SHP77 treated with DMSO at 0.1 percent for 48 hours (cell line): ENCODE measurements at regions not wholly inside any gene's neighbourhood (a gene's known extent, or its start where the extent isn't known, plus 50 kb on each side); places are given as distances from the start of the nearest gene placed in this dataset.

Source experiments
- DNase-seq: peaks from one replicate; lab custom pipeline; 2025; lab: John Stamatoyannopoulos, UW

DNA sequence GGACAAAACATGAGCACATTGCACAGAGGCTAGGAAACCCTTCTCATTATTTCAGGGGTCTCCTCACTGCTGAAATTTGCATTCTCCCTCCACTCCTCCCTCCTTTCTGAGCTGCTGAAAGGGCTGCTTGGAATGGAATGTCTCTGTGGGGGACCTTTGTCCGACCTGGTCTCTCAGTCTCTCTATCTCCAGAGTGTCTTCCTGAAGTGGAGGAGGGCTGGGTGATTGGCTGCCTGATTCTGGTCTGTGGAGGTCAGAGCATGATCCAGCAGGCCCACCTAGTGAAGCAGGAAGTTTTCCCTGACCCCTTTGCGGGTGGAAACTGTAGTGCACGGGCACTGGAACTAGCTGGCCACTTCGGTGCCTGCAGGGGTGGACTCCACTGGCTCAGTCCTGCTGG lies 560.5 kb upstream of the HS6ST1 start:
- no peak for DNase-seq

DNA sequence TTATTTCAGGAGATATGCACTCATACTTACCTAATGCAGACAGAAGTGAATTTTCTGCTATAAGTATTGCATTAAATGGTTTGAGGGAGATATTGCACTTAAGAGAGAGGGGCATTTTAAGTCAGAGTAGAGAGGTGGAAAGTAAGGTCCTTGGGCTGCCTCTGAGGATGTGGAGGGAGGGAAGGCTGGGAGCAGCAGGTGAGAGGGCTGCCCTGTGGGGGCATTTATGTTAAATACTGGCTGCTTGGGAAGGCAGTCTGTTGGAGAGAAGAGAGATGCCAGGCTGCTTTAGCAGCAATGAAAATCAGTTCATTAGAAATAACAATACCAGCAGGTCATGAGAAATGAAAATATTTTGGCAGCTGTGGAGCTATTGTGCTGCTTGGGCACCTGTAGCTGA lies 576.2 kb upstream of the HS6ST1 start:
- DNase-seq, result no peak

DNA sequence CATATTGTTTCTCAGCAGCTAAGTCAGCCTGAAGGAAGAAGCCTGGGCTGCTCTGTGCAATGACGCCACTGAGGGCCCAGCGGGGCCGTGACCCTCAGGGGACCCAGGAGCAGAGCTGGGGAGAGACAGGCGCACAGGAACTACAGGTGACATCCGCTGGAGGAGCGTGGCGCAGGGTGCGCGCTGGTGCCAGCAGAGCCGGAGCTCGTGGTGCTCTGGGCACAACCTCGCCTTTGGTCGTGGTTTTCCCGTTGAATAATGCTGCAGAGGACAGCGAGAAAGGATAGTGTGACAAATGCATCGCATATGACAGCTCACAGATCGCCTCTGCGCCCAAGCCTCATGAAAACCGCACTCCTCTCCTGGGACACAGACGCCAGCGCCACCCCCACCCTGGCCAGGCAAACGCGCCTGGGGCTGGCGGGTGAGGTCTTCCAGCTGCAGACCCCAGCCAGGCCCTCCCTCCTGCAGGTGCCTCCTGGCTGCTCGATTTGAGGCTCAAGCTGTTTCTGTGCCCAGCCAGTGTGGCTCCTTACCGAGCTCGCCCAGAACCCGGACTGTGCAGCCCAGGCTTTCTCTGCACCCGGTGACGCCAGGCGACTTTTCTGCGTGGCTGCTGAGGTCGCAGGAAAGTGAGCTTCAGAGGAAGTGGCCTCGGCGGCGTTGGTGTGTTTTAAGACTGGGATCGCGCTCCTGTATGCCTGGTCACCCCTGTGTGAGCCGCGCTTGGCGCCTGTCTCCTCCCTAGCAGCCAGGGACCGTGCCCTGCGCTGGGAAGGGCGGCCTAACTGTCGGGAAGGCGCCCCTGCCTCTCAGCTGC lies 583.1 kb upstream of the HS6ST1 start:
- DNase-seq, result no peak

- DNase-seq, result no peak
These were observed 585.0 kb upstream of the HS6ST1 start for GRCh38 chr2:128903637-128904036.

- no peak for DNase-seq
These were observed 592.6 kb upstream of the HS6ST1 start for GRCh38 chr2:128911276-128911675.

- no peak for DNase-seq
These were observed 595.7 kb upstream of the HS6ST1 start for GRCh38 chr2:128914320-128914719.

GRCh38 chr2:128921751-128922150 lies 603.1 kb upstream of the HS6ST1 start:
- DNase-seq, result no peak

- no peak for DNase-seq
These were observed 603.5 kb upstream of the HS6ST1 start for GRCh38 chr2:128922154-128922553.

GRCh38 chr2:128925631-128926030 lies 607.0 kb upstream of the HS6ST1 start:
- DNase-seq, result no peak

- DNase-seq, result no peak
These were observed 611.4 kb upstream of the HS6ST1 start for GRCh38 chr2:128930101-128930500.

- no peak for DNase-seq
These were observed 621.7 kb upstream of the HS6ST1 start for GRCh38 chr2:128940378-128940777.

- no peak for DNase-seq
These were observed 623.1 kb upstream of the HS6ST1 start for GRCh38 chr2:128941751-128942150.

GRCh38 chr2:128949360-128949759 lies 630.7 kb upstream of the HS6ST1 start:
- DNase-seq, result no peak

GRCh38 chr2:128950758-128951157 lies 632.1 kb upstream of the HS6ST1 start:
- no peak for DNase-seq

DNA sequence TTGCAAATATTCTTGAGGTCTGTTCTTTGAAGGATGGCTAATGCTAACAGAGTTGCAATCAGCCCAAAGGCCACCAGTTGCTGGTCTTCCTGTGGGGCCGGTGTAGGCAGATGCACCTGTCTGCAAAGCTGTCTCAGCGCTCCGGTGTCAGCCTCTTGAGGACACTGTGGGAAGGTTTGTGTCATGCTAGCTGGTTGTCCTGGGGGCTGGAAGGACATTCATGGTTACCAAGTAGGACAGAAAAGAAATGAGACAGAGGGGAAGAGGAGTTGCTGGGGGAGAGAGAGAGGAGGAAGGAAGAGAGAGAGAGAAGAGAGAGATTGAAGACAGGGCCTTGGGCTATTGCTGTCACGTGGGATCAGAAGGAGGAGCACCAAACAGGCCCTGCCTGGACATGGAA lies 639.6 kb upstream of the HS6ST1 start:
- no peak for DNase-seq

DNA sequence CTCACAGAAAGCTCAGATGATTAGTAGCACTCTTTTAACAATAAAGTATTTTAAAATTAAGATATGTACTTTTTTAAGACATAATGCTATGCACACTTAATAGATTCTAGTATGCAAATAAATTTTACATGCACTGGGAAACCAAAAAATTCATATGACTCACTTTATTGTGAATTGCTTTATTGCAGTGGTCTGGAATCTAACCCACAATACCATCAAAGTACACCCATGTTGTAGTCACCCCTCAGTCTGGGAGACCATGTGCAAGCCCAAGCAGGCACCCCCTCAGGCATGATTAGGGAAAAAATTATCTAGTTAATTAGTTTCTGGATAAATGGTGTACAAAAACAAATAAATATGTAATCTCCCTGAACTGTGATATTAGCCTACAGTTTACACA lies 649.0 kb upstream of the HS6ST1 start:
- DNase-seq, result no peak

- no peak for DNase-seq
These were observed 650.7 kb upstream of the HS6ST1 start for GRCh38 chr2:128969374-128969773.

GRCh38 chr2:128970332-128971116 lies 651.9 kb upstream of the HS6ST1 start:
- no peak for DNase-seq

- no peak for DNase-seq
These were observed 654.9 kb upstream of the HS6ST1 start for GRCh38 chr2:128973566-128973965.

GRCh38 chr2:128978212-128978611 lies 659.5 kb upstream of the HS6ST1 start:
- no peak for DNase-seq

DNA sequence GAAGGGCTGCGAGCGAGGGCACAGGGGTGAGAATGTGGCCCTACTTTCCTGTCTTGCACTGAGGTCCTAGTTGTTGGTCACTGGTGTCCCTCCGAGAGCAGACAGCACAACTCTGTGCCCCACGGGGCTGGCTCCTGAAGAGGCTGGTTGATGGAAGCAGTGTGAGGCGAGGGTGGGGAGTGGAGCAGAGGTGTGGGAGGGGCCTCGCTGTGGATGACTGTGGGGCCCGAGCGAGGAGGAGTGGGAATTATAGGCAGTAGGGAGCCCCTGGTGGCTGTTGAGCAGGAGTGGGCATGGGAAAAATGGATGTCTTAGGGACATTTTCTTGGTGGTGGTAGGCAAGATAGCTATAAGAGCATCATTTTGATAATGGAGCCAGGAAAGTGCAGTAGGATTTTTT lies 660.5 kb upstream of the HS6ST1 start:
- DNase-seq, result no peak

- no peak for DNase-seq
These were observed 661.8 kb upstream of the HS6ST1 start for GRCh38 chr2:128980475-128980874.

DNA sequence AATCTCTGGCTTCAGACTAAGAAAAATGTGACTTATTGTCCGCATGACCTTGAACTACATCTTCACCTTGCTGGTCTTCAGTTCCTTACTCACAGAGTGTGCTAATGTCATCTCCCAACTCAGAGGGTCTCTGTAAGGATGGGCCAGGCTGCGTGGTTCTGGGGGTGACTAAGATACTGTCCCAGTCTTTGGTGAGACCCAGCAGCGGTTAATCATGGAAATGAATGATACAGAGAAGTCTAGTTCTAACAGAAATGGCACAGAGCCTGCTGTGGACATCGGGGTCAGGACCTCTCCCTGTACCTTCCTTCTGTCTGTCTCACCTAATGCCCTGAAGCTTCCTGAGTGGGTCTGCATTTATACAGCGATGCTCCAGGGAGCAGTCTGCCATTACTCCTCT lies 662.7 kb upstream of the HS6ST1 start:
- DNase-seq, result no peak
